Uterus (tissue), 3 donors: ENCODE measurements at regions not wholly inside any gene's neighbourhood (a gene's known extent, or its start where the extent isn't known, plus 50 kb on each side); places are given as distances from the start of the nearest gene placed in this dataset.

Source experiments
- DNase-seq, 2 donors: peaks; one replicate each; pipeline ENCODE4 v3.0.0-alpha.2; 2019 to 2020
- H3K27ac ChIP-seq, 2 donors: fragments of 200-600 bp; sonication (generic); 1 replicate in 1 of 2; 2 replicates in 1 of 2; pipeline ENCODE4 v1.5.1; 2016 to 2018
- H3K27me3 ChIP-seq, 2 donors: fragments of 200-600 bp; sonication (generic); one replicate each; pipeline ENCODE4 v1.5.1; 2018 to 2019; ENCODE audit warnings: control low read depth in 1 of 2
- H3K36me3 ChIP-seq, 2 donors: fragments of 200-600 bp; sonication (generic); one replicate each; pipeline ENCODE4 v1.5.1; 2019; ENCODE audit warnings: control low read depth in 1 of 2
- H3K4me1 ChIP-seq, 2 donors: fragments of 200-600 bp; sonication (generic); one replicate each; pipeline ENCODE4 v1.5.1; 2018 to 2019; ENCODE audit warnings: control low read depth in 1 of 2
- H3K4me3 ChIP-seq, 2 donors: fragments of 200-600 bp; sonication (generic); 1 replicate in 1 of 2; 2 replicates in 1 of 2; pipeline ENCODE4 v1.5.1; 2018 to 2019; ENCODE audit warnings: mild to moderate bottlenecking in 1 of 2
- H3K9me3 ChIP-seq, 2 donors: fragments of 200-600 bp; sonication (generic); one replicate each; pipeline ENCODE4 v1.5.1; 2019; ENCODE audit warnings: control low read depth in 1 of 2
- CTCF ChIP-seq, 4 experiments: fragments of 200-600 bp in 2 of 4; fragments of 450-650 bp in 2 of 4; sonication (generic) in 2 of 4; IDR thresholded peaks; one replicate each; pipeline ENCODE4 v1.5.1; 2016 to 2019; ENCODE audit warnings: antibody characterized with exemption in 4 of 4, mild to moderate bottlenecking in 2 of 4, moderate library complexity in 1 of 4
- POLR2A ChIP-seq, 2 donors: fragments of 450-650 bp; IDR thresholded peaks; one replicate each; pipeline ENCODE4 v1.6.1; 2016; ENCODE audit warnings: antibody characterized with exemption in 2 of 2, mild to moderate bottlenecking in 1 of 2, moderate library complexity in 1 of 2
- intact Hi-C: fragments of 100-400 bp; cut with DNase I; formaldehyde crosslinking; loops from one replicate; pipeline ENCODE4 v1.15.1; 2023; ENCODE audit warnings: low total_unique reads
- donor health status: DM: yes; HTN: yes; CAD: no.

GRCh38 chr19:31517224-31518180, 168.3 kb upstream of the TSHZ3 start:
- DNase-seq, result no peak
- intact Hi-C loops, result no loop called here
- Histone ChIP-seq H3K9me3 (no peaks in the 10 kb centered on the region), H3K27ac (no peak overlapping the region), H3K4me1 (peaks cover 0 to 5% of the 10 kb centered on the region in 2 donors), H3K36me3 (no peaks in the 10 kb centered on the region), H3K27me3 (no peaks in the 10 kb centered on the region), H3K4me3 (no peak overlapping the region)
- no peak for TF ChIP-seq POLR2A (IDR thresholded peaks at IDR 0.05)
- TF ChIP-seq CTCF (IDR thresholded peaks at IDR 0.05), result no peak

GRCh38 chr19:31518216-31519020, 169.2 kb upstream of the TSHZ3 start:
- H3K27ac ChIP-seq, result no peak overlapping the region
- no peak for DNase-seq
- no peak overlapping the region for H3K4me3 ChIP-seq
- intact Hi-C loops, result no loop called here
- TF ChIP-seq CTCF (IDR thresholded peaks at IDR 0.05) (no peak), POLR2A (IDR thresholded peaks at IDR 0.05) (no peak)
- peaks cover 0 to 5% of the 10 kb centered on the region in 2 donors for H3K4me1 ChIP-seq
- H3K36me3 ChIP-seq, result no peaks in the 10 kb centered on the region
- no peaks in the 10 kb centered on the region for H3K9me3 ChIP-seq
- H3K27me3 ChIP-seq, result no peaks in the 10 kb centered on the region

GRCh38 chr19:31519256-31519655, 170.0 kb upstream of the TSHZ3 start:
- intact Hi-C loops, result no loop called here
- TF ChIP-seq CTCF (IDR thresholded peaks at IDR 0.05) (no peak), POLR2A (IDR thresholded peaks at IDR 0.05) (no peak)
- DNase-seq, result no peak
- H3K36me3 ChIP-seq, result no peaks in the 10 kb centered on the region
- no peaks in the 10 kb centered on the region for H3K27me3 ChIP-seq
- no peak overlapping the region for H3K27ac ChIP-seq
- peaks cover 0 to 5% of the 10 kb centered on the region in 2 donors for H3K4me1 ChIP-seq
- H3K9me3 ChIP-seq, result no peaks in the 10 kb centered on the region
- H3K4me3 ChIP-seq, result no peak overlapping the region

DNA sequence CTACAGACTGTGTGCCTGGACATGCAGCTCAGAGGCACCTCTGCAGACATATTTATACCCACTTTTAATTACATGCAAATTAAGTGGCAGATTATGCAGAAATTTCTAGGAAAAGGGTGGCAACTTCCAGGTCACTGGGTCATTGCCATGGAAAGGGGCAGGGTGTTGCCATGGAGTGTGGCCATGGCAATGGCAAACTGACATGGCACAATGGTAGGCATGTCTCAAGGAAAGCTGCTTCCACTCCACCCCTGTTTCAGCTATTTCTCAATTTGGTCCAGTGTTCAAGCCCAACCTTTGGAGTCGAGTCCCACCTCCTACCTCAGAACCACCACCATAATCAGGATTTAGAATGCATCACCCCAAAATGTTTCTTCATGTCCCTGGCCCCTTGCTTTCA, 170.7 kb upstream of the TSHZ3 start:
- peaks cover 0 to 5% of the 10 kb centered on the region in 2 donors for H3K4me1 ChIP-seq
- TF ChIP-seq POLR2A (IDR thresholded peaks at IDR 0.05) (no peak), CTCF (IDR thresholded peaks at IDR 0.05) (no peak)
- no peaks in the 10 kb centered on the region for H3K9me3 ChIP-seq
- H3K4me3 ChIP-seq, result no peak overlapping the region
- no peak overlapping the region for H3K27ac ChIP-seq
- intact Hi-C loops, result no loop called here
- H3K27me3 ChIP-seq, result no peaks in the 10 kb centered on the region
- DNase-seq, result no peak
- H3K36me3 ChIP-seq, result no peaks in the 10 kb centered on the region

- intact Hi-C loops, result no loop called here
- TF ChIP-seq CTCF (IDR thresholded peaks at IDR 0.05) (no peak), POLR2A (IDR thresholded peaks at IDR 0.05) (no peak)
Measured at GRCh38 chr19:31520633-31521032, 171.4 kb upstream of the TSHZ3 start.

More at GRCh38 chr19:31520633-31521032, 171.4 kb upstream of the TSHZ3 start:
- H3K27ac ChIP-seq, result no peak overlapping the region
- H3K4me3 ChIP-seq, result no peak overlapping the region
- H3K27me3 ChIP-seq, result no peaks in the 10 kb centered on the region
- H3K36me3 ChIP-seq, result no peaks in the 10 kb centered on the region
- H3K9me3 ChIP-seq, result peaks cover 0 to 4% of the 10 kb centered on the region in 2 donors
- H3K4me1 ChIP-seq, result peaks cover 0 to 5% of the 10 kb centered on the region in 2 donors
- no peak for DNase-seq
